GM19395 (cell line): ENCODE measurements at regions not wholly inside any gene's neighbourhood (a gene's known extent, or its start where the extent isn't known, plus 50 kb on each side); places are given as distances from the start of the nearest gene placed in this dataset.

Source experiments
- ATAC-seq: cut with Tn5 transposase; IDR thresholded peaks from one replicate; pipeline ENCODE4 v1.9.1; 2021; ENCODE audit warnings: mild to moderate bottlenecking, moderate library complexity; ENCODE audit not compliant: unreplicated experiment

GRCh38 chrX:30156880-30157560 lies 58.3 kb upstream of the MAGEB2 start:
- no peak for ATAC-seq

GRCh38 chrX:30161043-30161442 lies 54.3 kb upstream of the MAGEB2 start:
- ATAC-seq = no peak
